ENCODE measurements at regions not wholly inside any gene's neighbourhood (a gene's known extent, or its start where the extent isn't known, plus 50 kb on each side); places are given as distances from the start of the nearest gene placed in this dataset.

- Mint-ChIP-seq H3K4me3 (peak overlapping the region; percentile 30), H3K9me3 (no peaks in the 10 kb centered on the region), H3K4me1 (peaks cover 42% of the 10 kb centered on the region), H3K27ac (peak overlapping the region; percentile 93), H3K36me3 (ENCODE audit: low read depth) (no peaks in the 10 kb centered on the region), H3K27me3 (ENCODE audit: low read depth, poor library complexity) (peaks cover 7% of the 10 kb centered on the region)
- no peak for DNase-seq
- TF ChIP-seq CTCF (IDR thresholded peaks at IDR 0.05) = no peak
These were observed 105.7 kb downstream of the PLEKHG1 start for GRCh38 chr6:150705392-150705791.

GRCh38 chr6:150710236-150710635 is 110.6 kb downstream of the PLEKHG1 start:
- DNase-seq = no peak
- peaks cover 4% of the 10 kb centered on the region for H3K27me3 Mint-ChIP-seq (ENCODE audit: low read depth, poor library complexity)
- no peak for TF ChIP-seq CTCF (IDR thresholded peaks at IDR 0.05)
- peaks cover 63% of the 10 kb centered on the region for H3K4me1 Mint-ChIP-seq
- no peaks in the 10 kb centered on the region for H3K36me3 Mint-ChIP-seq (ENCODE audit: low read depth)
- H3K9me3 Mint-ChIP-seq = no peaks in the 10 kb centered on the region
- H3K4me3 Mint-ChIP-seq = no peak overlapping the region
- no peak overlapping the region for H3K27ac Mint-ChIP-seq

- no peaks in the 10 kb centered on the region for H3K9me3 Mint-ChIP-seq
- no peak for DNase-seq
- H3K4me3 Mint-ChIP-seq = no peak overlapping the region
- H3K27ac Mint-ChIP-seq = no peak overlapping the region
- no peak for TF ChIP-seq CTCF (IDR thresholded peaks at IDR 0.05)
- peaks cover 4% of the 10 kb centered on the region for H3K27me3 Mint-ChIP-seq (ENCODE audit: low read depth, poor library complexity)
- H3K36me3 Mint-ChIP-seq (ENCODE audit: low read depth) = peaks cover under 1% of the 10 kb centered on the region
- peaks cover 57% of the 10 kb centered on the region for H3K4me1 Mint-ChIP-seq
These were observed 111.4 kb downstream of the PLEKHG1 start for GRCh38 chr6:150711061-150711460.

GRCh38 chr6:150711584-150712504 is 112.2 kb downstream of the PLEKHG1 start:
- peaks cover 5% of the 10 kb centered on the region for H3K36me3 Mint-ChIP-seq (ENCODE audit: low read depth)
- H3K9me3 Mint-ChIP-seq = no peaks in the 10 kb centered on the region
- H3K27me3 Mint-ChIP-seq (ENCODE audit: low read depth, poor library complexity) = peaks cover 4% of the 10 kb centered on the region
- no peak overlapping the region for H3K27ac Mint-ChIP-seq
- H3K4me3 Mint-ChIP-seq = no peak overlapping the region
- no peak for TF ChIP-seq CTCF (IDR thresholded peaks at IDR 0.05)
- peaks cover 63% of the 10 kb centered on the region for H3K4me1 Mint-ChIP-seq
- DNase-seq = no peak

- DNase-seq = no peak
- H3K27me3 Mint-ChIP-seq (ENCODE audit: low read depth, poor library complexity) = peaks cover 3% of the 10 kb centered on the region
- TF ChIP-seq CTCF (IDR thresholded peaks at IDR 0.05) = no peak
- H3K9me3 Mint-ChIP-seq = no peaks in the 10 kb centered on the region
- peaks cover 5% of the 10 kb centered on the region for H3K36me3 Mint-ChIP-seq (ENCODE audit: low read depth)
- peak overlapping the region; percentile 31 for H3K27ac Mint-ChIP-seq
- peaks cover 60% of the 10 kb centered on the region for H3K4me1 Mint-ChIP-seq
- no peak overlapping the region for H3K4me3 Mint-ChIP-seq
These were observed 113.0 kb downstream of the PLEKHG1 start for GRCh38 chr6:150712505-150713252.
